ENCODE measurements at regions not wholly inside any gene's neighbourhood (a gene's known extent, or its start where the extent isn't known, plus 50 kb on each side); places are given as distances from the start of the nearest gene placed in this dataset.

- no peak overlapping the region for H3K27ac ChIP-seq (ENCODE audit: low read length)
- no peak overlapping the region for H3K4me2 ChIP-seq (ENCODE audit: low read depth, low read length)
- H3K9me3 ChIP-seq (replicated peaks; ENCODE audit: insufficient read depth, low read length), result no peaks in the 10 kb centered on the region
- TF ChIP-seq EZH2phosphoT487 (IDR thresholded peaks at IDR 0.05; ENCODE audit: low read length) (no peak), CTCF (IDR thresholded peaks at IDR 0.05; ENCODE audit: low read length) (no peak)
- H3K36me3 ChIP-seq (replicated peaks; ENCODE audit: insufficient read depth, low read length), result no peaks in the 10 kb centered on the region
- H4K20me1 ChIP-seq (ENCODE audit: insufficient read depth, low read length), result no peaks in the 10 kb centered on the region
- no peak overlapping the region for H3K9ac ChIP-seq (ENCODE audit: low read length)
- no peaks in the 10 kb centered on the region for H3K79me2 ChIP-seq (ENCODE audit: low read length)
- no peaks in the 10 kb centered on the region for H3K27me3 ChIP-seq (replicated peaks; ENCODE audit: insufficient read depth, low read length)
- H3K9me2 ChIP-seq (replicated peaks; ENCODE audit: insufficient read depth, low read length), result no peaks in the 10 kb centered on the region
- H2AFZ ChIP-seq (ENCODE audit: low read length), result no peak overlapping the region
- H3F3A ChIP-seq (ENCODE audit: insufficient read depth, low read length), result no peaks in the 10 kb centered on the region
- H3K4me1 ChIP-seq (ENCODE audit: low read length), result no peaks in the 10 kb centered on the region
- DNase-seq, result no peak
- no peak overlapping the region for H3K4me3 ChIP-seq (ENCODE audit: low read length)
These were observed 596.2 kb upstream of the ADGRB3 start for GRCh38 chr6:68038815-68039408.

- no peak overlapping the region for H3K4me3 ChIP-seq (ENCODE audit: low read length)
- no peak overlapping the region for H3K4me2 ChIP-seq (ENCODE audit: low read depth, low read length)
- H3K9ac ChIP-seq (ENCODE audit: low read length), result no peak overlapping the region
- H3K27ac ChIP-seq (ENCODE audit: low read length), result no peak overlapping the region
- H3K79me2 ChIP-seq (ENCODE audit: low read length), result no peaks in the 10 kb centered on the region
- H3K27me3 ChIP-seq (replicated peaks; ENCODE audit: insufficient read depth, low read length), result no peaks in the 10 kb centered on the region
- no peak overlapping the region for H2AFZ ChIP-seq (ENCODE audit: low read length)
- H3K9me3 ChIP-seq (replicated peaks; ENCODE audit: insufficient read depth, low read length), result no peaks in the 10 kb centered on the region
- TF ChIP-seq EZH2phosphoT487 (IDR thresholded peaks at IDR 0.05; ENCODE audit: low read length) (no peak), EZH2 (optimal IDR thresholded peaks at IDR 0.05; ENCODE audit: low read depth, low read length) (no peak), CTCF (IDR thresholded peaks at IDR 0.05; ENCODE audit: low read length) (no peak)
- H3K4me1 ChIP-seq (ENCODE audit: low read length), result no peaks in the 10 kb centered on the region
- no peak for DNase-seq
- H3K36me3 ChIP-seq (replicated peaks; ENCODE audit: insufficient read depth, low read length), result no peaks in the 10 kb centered on the region
- no peaks in the 10 kb centered on the region for H3K9me2 ChIP-seq (replicated peaks; ENCODE audit: insufficient read depth, low read length)
- no peaks in the 10 kb centered on the region for H3F3A ChIP-seq (ENCODE audit: insufficient read depth, low read length)
- H4K20me1 ChIP-seq (ENCODE audit: insufficient read depth, low read length), result no peaks in the 10 kb centered on the region
These were observed 602.9 kb upstream of the ADGRB3 start for GRCh38 chr6:68032217-68032616.

- Histone ChIP-seq H3K9me2 (replicated peaks; ENCODE audit: insufficient read depth, low read length) (no peaks in the 10 kb centered on the region), H3K4me2 (ENCODE audit: low read depth, low read length) (no peak overlapping the region), H3K36me3 (replicated peaks; ENCODE audit: insufficient read depth, low read length) (no peaks in the 10 kb centered on the region), H3K27ac (ENCODE audit: low read length) (no peak overlapping the region), H4K20me1 (ENCODE audit: insufficient read depth, low read length) (no peaks in the 10 kb centered on the region), H3K9me3 (replicated peaks; ENCODE audit: insufficient read depth, low read length) (no peaks in the 10 kb centered on the region), H2AFZ (ENCODE audit: low read length) (no peak overlapping the region), H3K4me3 (ENCODE audit: low read length) (no peak overlapping the region), H3K79me2 (ENCODE audit: low read length) (no peaks in the 10 kb centered on the region), H3K4me1 (ENCODE audit: low read length) (no peaks in the 10 kb centered on the region), H3F3A (ENCODE audit: insufficient read depth, low read length) (no peaks in the 10 kb centered on the region), H3K9ac (ENCODE audit: low read length) (no peak overlapping the region), H3K27me3 (replicated peaks; ENCODE audit: insufficient read depth, low read length) (no peaks in the 10 kb centered on the region)
- DNase-seq, result no peak
- TF ChIP-seq EZH2phosphoT487 (IDR thresholded peaks at IDR 0.05; ENCODE audit: low read length) (no peak), CTCF (IDR thresholded peaks at IDR 0.05; ENCODE audit: low read length) (no peak), EZH2 (optimal IDR thresholded peaks at IDR 0.05; ENCODE audit: low read depth, low read length) (no peak)
These were observed 604.0 kb upstream of the ADGRB3 start for GRCh38 chr6:68031054-68031453.
